ENCODE measurements at regions not wholly inside any gene's neighbourhood (a gene's known extent, or its start where the extent isn't known, plus 50 kb on each side); places are given as distances from the start of the nearest gene placed in this dataset.

DNA sequence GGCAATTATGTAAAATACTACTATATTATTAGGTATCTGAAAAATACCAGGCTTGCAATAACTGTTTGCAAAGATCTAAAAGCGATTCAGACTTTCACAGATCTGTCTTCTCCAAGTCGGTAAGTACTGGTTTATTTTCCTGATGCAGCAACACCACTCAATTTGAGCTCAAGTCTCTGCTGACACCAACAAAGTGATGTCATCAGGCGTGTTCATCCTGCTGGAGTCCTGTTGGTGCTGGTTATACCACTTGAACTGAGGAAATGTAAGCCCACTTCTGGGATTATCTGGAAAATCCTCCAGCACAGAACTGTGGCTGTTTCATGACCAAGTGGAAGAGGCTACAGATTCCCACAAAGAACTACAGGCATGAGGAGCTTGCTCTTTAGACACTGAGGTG lies 267.6 kb downstream of the BCL2 start:
- TF ChIP-seq, protein P1, sequence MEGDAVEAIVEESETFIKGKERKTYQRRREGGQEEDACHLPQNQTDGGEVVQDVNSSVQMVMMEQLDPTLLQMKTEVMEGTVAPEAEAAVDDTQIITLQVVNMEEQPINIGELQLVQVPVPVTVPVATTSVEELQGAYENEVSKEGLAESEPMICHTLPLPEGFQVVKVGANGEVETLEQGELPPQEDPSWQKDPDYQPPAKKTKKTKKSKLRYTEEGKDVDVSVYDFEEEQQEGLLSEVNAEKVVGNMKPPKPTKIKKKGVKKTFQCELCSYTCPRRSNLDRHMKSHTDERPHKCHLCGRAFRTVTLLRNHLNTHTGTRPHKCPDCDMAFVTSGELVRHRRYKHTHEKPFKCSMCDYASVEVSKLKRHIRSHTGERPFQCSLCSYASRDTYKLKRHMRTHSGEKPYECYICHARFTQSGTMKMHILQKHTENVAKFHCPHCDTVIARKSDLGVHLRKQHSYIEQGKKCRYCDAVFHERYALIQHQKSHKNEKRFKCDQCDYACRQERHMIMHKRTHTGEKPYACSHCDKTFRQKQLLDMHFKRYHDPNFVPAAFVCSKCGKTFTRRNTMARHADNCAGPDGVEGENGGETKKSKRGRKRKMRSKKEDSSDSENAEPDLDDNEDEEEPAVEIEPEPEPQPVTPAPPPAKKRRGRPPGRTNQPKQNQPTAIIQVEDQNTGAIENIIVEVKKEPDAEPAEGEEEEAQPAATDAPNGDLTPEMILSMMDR (IDR thresholded peaks at IDR 0.05) = no peak
- TF ChIP-seq POLR2A (IDR thresholded peaks at IDR 0.05) = no peak

Measured in breast epithelium (tissue), 3 donors.